ENCODE measurements at regions not wholly inside any gene's neighbourhood (a gene's known extent, or its start where the extent isn't known, plus 50 kb on each side); places are given as distances from the start of the nearest gene placed in this dataset.

DNA sequence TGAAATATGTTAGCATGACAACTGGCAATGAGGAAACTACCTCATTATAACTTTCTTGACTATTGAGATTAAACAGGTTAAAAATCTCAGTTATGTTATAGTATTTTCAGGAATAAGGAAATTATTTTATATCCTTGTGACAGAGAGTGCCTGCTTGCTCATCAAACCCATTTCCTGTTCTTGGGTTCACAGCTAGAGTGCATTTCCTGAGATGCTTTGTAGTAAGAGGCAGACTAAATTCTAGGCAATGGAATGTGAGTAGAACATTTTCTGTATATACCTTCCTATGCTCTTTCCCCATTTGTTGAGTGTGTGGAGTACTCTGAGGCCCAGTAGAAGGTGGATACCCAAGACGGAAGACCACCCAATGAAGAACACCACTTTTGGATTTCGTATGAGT lies 96.9 kb upstream of the CASK start:
- H3K4me1 ChIP-seq: no peaks in the 10 kb centered on the region
- intact Hi-C loops (cut with DNase I; ENCODE audit: low total_unique reads): no loop called here
- no peak overlapping the region for H3K4me3 ChIP-seq
- H3K27me3 ChIP-seq: peaks cover 0 to 18% of the 10 kb centered on the region in 2 donors
- TF ChIP-seq POLR2AphosphoS5 (IDR thresholded peaks at IDR 0.05): no peak
- TF ChIP-seq, protein P1, sequence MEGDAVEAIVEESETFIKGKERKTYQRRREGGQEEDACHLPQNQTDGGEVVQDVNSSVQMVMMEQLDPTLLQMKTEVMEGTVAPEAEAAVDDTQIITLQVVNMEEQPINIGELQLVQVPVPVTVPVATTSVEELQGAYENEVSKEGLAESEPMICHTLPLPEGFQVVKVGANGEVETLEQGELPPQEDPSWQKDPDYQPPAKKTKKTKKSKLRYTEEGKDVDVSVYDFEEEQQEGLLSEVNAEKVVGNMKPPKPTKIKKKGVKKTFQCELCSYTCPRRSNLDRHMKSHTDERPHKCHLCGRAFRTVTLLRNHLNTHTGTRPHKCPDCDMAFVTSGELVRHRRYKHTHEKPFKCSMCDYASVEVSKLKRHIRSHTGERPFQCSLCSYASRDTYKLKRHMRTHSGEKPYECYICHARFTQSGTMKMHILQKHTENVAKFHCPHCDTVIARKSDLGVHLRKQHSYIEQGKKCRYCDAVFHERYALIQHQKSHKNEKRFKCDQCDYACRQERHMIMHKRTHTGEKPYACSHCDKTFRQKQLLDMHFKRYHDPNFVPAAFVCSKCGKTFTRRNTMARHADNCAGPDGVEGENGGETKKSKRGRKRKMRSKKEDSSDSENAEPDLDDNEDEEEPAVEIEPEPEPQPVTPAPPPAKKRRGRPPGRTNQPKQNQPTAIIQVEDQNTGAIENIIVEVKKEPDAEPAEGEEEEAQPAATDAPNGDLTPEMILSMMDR (IDR thresholded peaks at IDR 0.05): no peak
- no peak for TF ChIP-seq POLR2A (IDR thresholded peaks at IDR 0.05)
- no peak overlapping the region for H3K27ac ChIP-seq
- DNase-seq (ENCODE audit: low spot score in 2 of 2): no peak
- H3K36me3 ChIP-seq: no peaks in the 10 kb centered on the region
- no peaks in the 10 kb centered on the region for H3K9me3 ChIP-seq

- Histone ChIP-seq H3K27me3 (peaks cover 0 to 21% of the 10 kb centered on the region in 2 donors), H3K36me3 (no peaks in the 10 kb centered on the region), H3K9me3 (no peaks in the 10 kb centered on the region), H3K27ac (no peak overlapping the region), H3K4me3 (no peak overlapping the region), H3K4me1 (no peaks in the 10 kb centered on the region)
- DNase-seq (ENCODE audit: low spot score in 2 of 2): no peak
- no peak for TF ChIP-seq POLR2A (IDR thresholded peaks at IDR 0.05)
- TF ChIP-seq POLR2AphosphoS5 (IDR thresholded peaks at IDR 0.05): no peak
- TF ChIP-seq, protein P1 (IDR thresholded peaks at IDR 0.05): no peak
- intact Hi-C loops (cut with DNase I; ENCODE audit: low total_unique reads): no loop called here
Observed at GRCh38 chrX:42017971-42018370, 94.6 kb upstream of the CASK start.

DNA sequence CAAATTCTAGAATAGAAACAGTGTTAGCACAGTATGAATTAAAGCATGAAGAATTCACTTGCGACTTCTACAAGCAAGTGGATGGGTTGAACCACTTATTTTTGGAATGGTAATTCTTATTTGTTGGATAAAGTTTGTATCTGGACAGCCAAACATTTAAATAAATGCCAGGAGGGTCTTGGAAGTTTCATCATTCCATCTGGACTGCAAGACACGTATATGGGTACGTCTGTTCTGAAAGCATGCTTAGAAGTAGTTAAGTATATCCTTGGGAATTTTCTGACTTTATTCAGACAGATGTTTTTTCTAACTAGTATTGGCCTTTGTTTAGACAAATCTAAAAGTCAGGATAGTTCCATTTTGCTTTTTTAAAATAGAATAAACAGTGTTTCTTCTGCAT lies 77.5 kb upstream of the CASK start:
- TF ChIP-seq POLR2AphosphoS5 (IDR thresholded peaks at IDR 0.05) (no peak), POLR2A (IDR thresholded peaks at IDR 0.05) (no peak)
- TF ChIP-seq, protein P1 (IDR thresholded peaks at IDR 0.05): no peak
- Histone ChIP-seq H3K4me3 (no peak overlapping the region), H3K9me3 (peaks cover 0 to 6% of the 10 kb centered on the region in 2 donors), H3K27ac (no peak overlapping the region), H3K27me3 (no peaks in the 10 kb centered on the region), H3K4me1 (no peaks in the 10 kb centered on the region), H3K36me3 (no peaks in the 10 kb centered on the region)
- intact Hi-C loops (cut with DNase I; ENCODE audit: low total_unique reads): no loop called here
- DNase-seq (ENCODE audit: low spot score in 2 of 2): no peak

GRCh38 chrX:41984628-41985027 lies 61.3 kb upstream of the CASK start:
- TF ChIP-seq, protein P1 (IDR thresholded peaks at IDR 0.05): no peak
- no peak for TF ChIP-seq POLR2A (IDR thresholded peaks at IDR 0.05)
- TF ChIP-seq POLR2AphosphoS5 (IDR thresholded peaks at IDR 0.05): no peak

DNA sequence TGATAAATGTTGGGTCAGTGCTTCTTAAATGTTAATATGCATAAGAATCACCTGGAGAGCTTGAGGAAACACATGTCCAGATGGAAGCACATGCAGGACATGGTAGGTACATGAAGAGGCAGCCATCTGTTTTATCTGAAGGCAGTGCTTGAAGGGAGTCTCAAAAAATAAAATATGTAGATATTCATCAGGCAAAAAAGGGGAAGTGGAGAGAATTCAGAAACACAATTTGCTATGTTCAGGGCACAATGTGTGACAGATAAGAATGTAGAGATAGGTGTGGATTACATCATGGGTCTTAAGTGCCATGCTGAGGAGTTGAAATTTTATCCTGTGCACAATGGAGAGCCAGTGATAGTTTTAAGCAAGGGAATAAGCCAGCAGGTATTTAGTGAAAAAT lies 59.6 kb upstream of the CASK start:
- Histone ChIP-seq H3K4me3 (no peak overlapping the region), H3K36me3 (no peaks in the 10 kb centered on the region), H3K4me1 (no peaks in the 10 kb centered on the region), H3K27me3 (no peaks in the 10 kb centered on the region), H3K9me3 (no peaks in the 10 kb centered on the region), H3K27ac (no peak overlapping the region)
- intact Hi-C loops (cut with DNase I; ENCODE audit: low total_unique reads): no loop called here
- no peak for TF ChIP-seq POLR2AphosphoS5 (IDR thresholded peaks at IDR 0.05)
- TF ChIP-seq, protein P1 (IDR thresholded peaks at IDR 0.05): no peak
- TF ChIP-seq POLR2A (IDR thresholded peaks at IDR 0.05): no peak
- DNase-seq (ENCODE audit: low spot score in 2 of 2): no peak

More at GRCh38 chrX:41984628-41985027, 61.3 kb upstream of the CASK start:
- no peaks in the 10 kb centered on the region for H3K4me1 ChIP-seq
- no peak overlapping the region for H3K4me3 ChIP-seq
- no peak overlapping the region for H3K27ac ChIP-seq
- H3K36me3 ChIP-seq: no peaks in the 10 kb centered on the region
- intact Hi-C loops (cut with DNase I; ENCODE audit: low total_unique reads): no loop called here
- peaks cover 0 to 2% of the 10 kb centered on the region in 2 donors for H3K27me3 ChIP-seq
- no peaks in the 10 kb centered on the region for H3K9me3 ChIP-seq
- no peak for DNase-seq (ENCODE audit: low spot score in 2 of 2)
